Tibial artery (tissue), 4 donors: ENCODE measurements at regions not wholly inside any gene's neighbourhood (a gene's known extent, or its start where the extent isn't known, plus 50 kb on each side); places are given as distances from the start of the nearest gene placed in this dataset.

ENCODE experiments used
- DNase-seq, 2 donors: peaks; one replicate each; pipeline ENCODE4 v3.0.0-alpha.2; 2019
- H3K27ac ChIP-seq, 2 donors: fragments of 200-600 bp; sonication (generic) in 1 of 2; 1 replicate in 1 of 2; 2 replicates in 1 of 2; pipeline ENCODE4 v1.5.1; 2018 to 2019; ENCODE audit warnings: mild to moderate bottlenecking in 1 of 2
- H3K27me3 ChIP-seq, 2 donors: fragments of 200-600 bp; sonication (generic) in 1 of 2; one replicate each; pipeline versions ENCODE4 v1.5.1 to v1.6.0; 2016 to 2019
- H3K36me3 ChIP-seq, 3 donors: fragments of 200-600 bp; sonication (generic) in 2 of 3; one replicate each; pipeline ENCODE4 v1.5.1; 2016 to 2019; ENCODE audit warnings: mild to moderate bottlenecking in 2 of 3
- H3K4me1 ChIP-seq, 4 donors: fragments of 200-600 bp; sonication (generic) in 2 of 4; 1 replicate in 3 of 4; 2 replicates in 1 of 4; pipeline ENCODE4 v1.5.1; 2016 to 2019
- H3K4me3 ChIP-seq, 2 donors: fragments of 200-600 bp; sonication (generic) in 1 of 2; 1 replicate in 1 of 2; 2 replicates in 1 of 2; pipeline ENCODE4 v1.5.1; 2018 to 2019; ENCODE audit warnings: mild to moderate bottlenecking in 2 of 2
- H3K9me3 ChIP-seq, 3 donors: fragments of 200-600 bp; sonication (generic) in 1 of 3; one replicate each; pipeline ENCODE4 v1.5.1; 2016 to 2019
- intact Hi-C: fragments of 100-400 bp; cut with DNase I; formaldehyde crosslinking; loops from one replicate; pipeline ENCODE4 v1.15.0; 2023; ENCODE audit warnings: low total_unique reads
- TF ChIP-seq, protein P1 (sequence below), 2 experiments: fragments of 200-600 bp in 1 of 2; fragments of 450-650 bp in 1 of 2; IDR thresholded peaks; one replicate each; pipeline ENCODE4 v1.5.1; 2017 to 2019; ENCODE audit warnings: antibody characterized with exemption in 2 of 2, mild to moderate bottlenecking in 1 of 2, moderate library complexity in 1 of 2

DNA sequence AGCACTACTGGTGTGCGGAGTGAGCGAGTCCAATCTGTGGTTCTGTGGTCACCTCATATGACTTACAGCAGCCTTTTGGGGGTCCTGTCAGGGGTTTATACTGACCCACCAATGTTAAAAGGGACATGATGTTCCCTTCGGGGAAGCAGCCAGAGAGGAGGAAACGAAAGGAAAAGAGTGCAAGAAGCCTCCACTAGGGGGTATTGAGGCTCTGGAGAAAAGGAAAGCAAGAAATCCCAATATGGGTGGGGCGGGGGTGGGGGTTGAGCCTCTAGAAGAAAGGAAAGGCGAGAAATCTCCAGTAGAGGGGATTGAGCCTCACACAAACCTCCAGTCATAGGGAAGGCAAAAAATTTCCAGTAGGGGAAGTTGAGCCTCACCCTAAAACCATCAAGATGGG lies 249.3 kb upstream of the ECI2 start:
- Histone ChIP-seq H3K9me3 (peaks cover 0 to 17% (median 13%) of the 10 kb centered on the region in 3 donors), H3K27ac (no peak overlapping the region), H3K27me3 (no peaks in the 10 kb centered on the region), H3K4me3 (no peak overlapping the region), H3K4me1 (no peaks in the 10 kb centered on the region), H3K36me3 (no peaks in the 10 kb centered on the region)
- no peak for DNase-seq
- TF ChIP-seq, protein P1, sequence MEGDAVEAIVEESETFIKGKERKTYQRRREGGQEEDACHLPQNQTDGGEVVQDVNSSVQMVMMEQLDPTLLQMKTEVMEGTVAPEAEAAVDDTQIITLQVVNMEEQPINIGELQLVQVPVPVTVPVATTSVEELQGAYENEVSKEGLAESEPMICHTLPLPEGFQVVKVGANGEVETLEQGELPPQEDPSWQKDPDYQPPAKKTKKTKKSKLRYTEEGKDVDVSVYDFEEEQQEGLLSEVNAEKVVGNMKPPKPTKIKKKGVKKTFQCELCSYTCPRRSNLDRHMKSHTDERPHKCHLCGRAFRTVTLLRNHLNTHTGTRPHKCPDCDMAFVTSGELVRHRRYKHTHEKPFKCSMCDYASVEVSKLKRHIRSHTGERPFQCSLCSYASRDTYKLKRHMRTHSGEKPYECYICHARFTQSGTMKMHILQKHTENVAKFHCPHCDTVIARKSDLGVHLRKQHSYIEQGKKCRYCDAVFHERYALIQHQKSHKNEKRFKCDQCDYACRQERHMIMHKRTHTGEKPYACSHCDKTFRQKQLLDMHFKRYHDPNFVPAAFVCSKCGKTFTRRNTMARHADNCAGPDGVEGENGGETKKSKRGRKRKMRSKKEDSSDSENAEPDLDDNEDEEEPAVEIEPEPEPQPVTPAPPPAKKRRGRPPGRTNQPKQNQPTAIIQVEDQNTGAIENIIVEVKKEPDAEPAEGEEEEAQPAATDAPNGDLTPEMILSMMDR (IDR thresholded peaks at IDR 0.05), result no peak
- intact Hi-C loops, result no loop called here

DNA sequence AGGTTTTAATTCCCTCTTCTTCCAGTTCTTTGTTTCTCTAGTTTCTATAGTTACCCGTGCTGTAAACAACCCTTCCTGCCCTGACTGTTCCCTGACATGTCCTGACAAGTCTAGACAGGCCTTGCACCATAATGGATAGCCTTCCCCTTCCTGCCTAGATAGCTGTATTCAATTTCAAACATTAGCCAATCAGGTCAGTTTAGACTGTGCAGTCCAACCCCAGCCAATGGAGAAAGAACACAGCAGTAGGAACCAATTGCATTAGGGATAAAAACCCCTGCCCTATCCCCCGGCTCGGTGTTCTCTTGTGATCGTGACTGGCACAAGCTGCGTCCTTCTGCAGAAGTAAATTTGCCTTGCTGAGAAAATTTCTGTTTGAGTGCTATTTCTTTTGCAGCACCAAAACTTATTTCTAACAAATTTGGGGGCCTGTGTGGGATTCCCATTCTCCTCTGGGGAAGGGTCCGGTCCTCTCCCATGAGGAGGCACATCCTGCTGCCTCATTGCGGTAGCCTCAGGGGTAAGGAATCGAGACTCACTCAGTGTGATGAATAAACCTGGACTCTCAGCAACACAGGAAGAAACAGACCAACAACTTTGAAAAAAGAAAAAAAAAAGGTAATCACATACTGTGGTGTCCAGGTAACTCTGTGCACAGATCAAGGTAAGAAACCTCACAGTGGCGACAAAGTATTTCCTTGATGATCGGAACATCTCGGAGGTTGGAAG lies 248.7 kb upstream of the ECI2 start:
- Histone ChIP-seq H3K27ac (no peak overlapping the region), H3K9me3 (peaks cover 0 to 17% (median 13%) of the 10 kb centered on the region in 3 donors), H3K4me1 (no peaks in the 10 kb centered on the region), H3K27me3 (no peaks in the 10 kb centered on the region), H3K36me3 (no peaks in the 10 kb centered on the region), H3K4me3 (no peak overlapping the region)
- DNase-seq, result no peak
- TF ChIP-seq, protein P1 (IDR thresholded peaks at IDR 0.05), result no peak
- intact Hi-C loops, result no loop called here

DNA sequence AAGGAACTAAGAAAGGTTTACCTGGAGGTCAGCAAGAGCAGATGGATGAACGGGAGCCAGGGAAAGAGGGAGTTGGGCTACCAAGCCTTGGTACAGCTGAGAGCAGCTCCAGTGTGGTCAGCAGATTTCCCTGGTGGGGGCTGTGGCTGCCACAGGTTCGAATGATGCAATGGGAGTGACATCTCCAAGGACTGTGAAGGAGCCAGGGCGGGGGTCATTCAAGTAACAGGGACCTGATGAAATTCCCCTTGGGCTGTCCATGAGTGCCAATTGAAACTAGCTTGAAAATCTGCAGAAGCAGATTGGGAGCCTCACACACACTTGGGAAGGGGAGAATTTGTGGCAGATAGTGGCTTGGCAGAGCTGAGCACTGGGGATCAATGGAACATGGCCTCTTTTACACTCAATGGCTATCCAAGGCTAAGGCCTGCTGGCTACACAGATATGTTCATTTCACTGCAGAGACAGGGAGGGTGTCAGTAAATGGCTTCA lies 247.0 kb upstream of the ECI2 start:
- DNase-seq, result no peak
- H3K27me3 ChIP-seq, result peaks cover 0 to 5% of the 10 kb centered on the region in 2 donors
- H3K9me3 ChIP-seq, result peaks cover 0 to 17% (median 13%) of the 10 kb centered on the region in 3 donors
- no peak overlapping the region for H3K27ac ChIP-seq
- H3K4me1 ChIP-seq, result no peaks in the 10 kb centered on the region
- intact Hi-C loops, result no loop called here
- TF ChIP-seq, protein P1 (IDR thresholded peaks at IDR 0.05), result no peak
- no peaks in the 10 kb centered on the region for H3K36me3 ChIP-seq
- no peak overlapping the region for H3K4me3 ChIP-seq

DNA sequence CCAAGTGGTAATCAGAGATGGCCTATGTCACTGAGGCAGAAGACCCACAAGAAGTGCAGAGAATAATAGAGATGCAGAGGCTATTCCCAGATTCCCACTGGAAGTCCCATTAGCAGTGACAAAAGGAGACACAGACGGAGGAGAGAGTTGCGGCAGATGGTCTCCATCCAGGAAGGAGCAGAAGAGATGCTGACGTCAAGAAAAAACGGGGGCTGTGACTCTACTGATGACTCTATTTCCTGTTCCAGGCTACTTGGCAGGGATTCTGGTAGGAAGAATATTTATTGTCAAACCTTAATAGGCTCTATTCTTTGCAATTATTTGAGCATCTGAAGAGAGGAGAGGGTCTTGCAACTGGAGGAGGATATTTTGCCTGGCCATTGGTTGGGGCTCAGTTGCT lies 246.0 kb upstream of the ECI2 start:
- peaks cover 0 to 17% (median 13%) of the 10 kb centered on the region in 3 donors for H3K9me3 ChIP-seq
- no peak overlapping the region for H3K27ac ChIP-seq
- DNase-seq, result no peak
- intact Hi-C loops, result no loop called here
- H3K4me1 ChIP-seq, result no peaks in the 10 kb centered on the region
- H3K4me3 ChIP-seq, result no peak overlapping the region
- TF ChIP-seq, protein P1 (IDR thresholded peaks at IDR 0.05), result no peak
- H3K36me3 ChIP-seq, result no peaks in the 10 kb centered on the region
- peaks cover 0 to 5% of the 10 kb centered on the region in 2 donors for H3K27me3 ChIP-seq

DNA sequence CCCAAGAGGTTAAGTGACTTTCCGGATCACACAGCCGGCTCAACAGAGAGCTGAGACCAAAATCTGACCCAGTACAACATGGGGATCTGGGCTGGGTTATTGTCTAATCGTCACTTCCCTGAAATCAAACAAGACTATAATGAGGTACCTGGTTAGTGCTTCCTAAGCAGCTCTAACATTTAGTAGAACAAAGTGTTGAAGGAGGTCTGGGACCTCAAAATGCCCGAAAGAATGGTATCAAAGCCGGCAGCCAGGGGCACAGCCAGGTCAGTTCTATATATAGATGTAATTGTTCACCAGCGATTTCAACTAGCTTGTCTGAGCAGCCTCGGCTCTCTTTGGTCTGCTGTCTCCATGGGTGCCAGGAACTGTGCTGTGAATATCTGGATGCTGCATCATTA lies 245.5 kb upstream of the ECI2 start:
- intact Hi-C loops, result no loop called here
- Histone ChIP-seq H3K27ac (no peak overlapping the region), H3K27me3 (peaks cover 0 to 5% of the 10 kb centered on the region in 2 donors), H3K4me1 (no peaks in the 10 kb centered on the region), H3K4me3 (no peak overlapping the region), H3K36me3 (no peaks in the 10 kb centered on the region), H3K9me3 (peaks cover 0 to 17% (median 13%) of the 10 kb centered on the region in 3 donors)
- DNase-seq, result no peak
- TF ChIP-seq, protein P1 (IDR thresholded peaks at IDR 0.05), result no peak
